ENCODE measurements at regions not wholly inside any gene's neighbourhood (a gene's known extent, or its start where the extent isn't known, plus 50 kb on each side); places are given as distances from the start of the nearest gene placed in this dataset.
A peak's percentile ranks its signal among the peaks of the same experiment; 100 is the strongest.
"Not testable (repeated sequence)": the region's sequence is repeated elsewhere in the genome, so short reads cannot be mapped to it uniquely, and the experiment has no call there.

DNA sequence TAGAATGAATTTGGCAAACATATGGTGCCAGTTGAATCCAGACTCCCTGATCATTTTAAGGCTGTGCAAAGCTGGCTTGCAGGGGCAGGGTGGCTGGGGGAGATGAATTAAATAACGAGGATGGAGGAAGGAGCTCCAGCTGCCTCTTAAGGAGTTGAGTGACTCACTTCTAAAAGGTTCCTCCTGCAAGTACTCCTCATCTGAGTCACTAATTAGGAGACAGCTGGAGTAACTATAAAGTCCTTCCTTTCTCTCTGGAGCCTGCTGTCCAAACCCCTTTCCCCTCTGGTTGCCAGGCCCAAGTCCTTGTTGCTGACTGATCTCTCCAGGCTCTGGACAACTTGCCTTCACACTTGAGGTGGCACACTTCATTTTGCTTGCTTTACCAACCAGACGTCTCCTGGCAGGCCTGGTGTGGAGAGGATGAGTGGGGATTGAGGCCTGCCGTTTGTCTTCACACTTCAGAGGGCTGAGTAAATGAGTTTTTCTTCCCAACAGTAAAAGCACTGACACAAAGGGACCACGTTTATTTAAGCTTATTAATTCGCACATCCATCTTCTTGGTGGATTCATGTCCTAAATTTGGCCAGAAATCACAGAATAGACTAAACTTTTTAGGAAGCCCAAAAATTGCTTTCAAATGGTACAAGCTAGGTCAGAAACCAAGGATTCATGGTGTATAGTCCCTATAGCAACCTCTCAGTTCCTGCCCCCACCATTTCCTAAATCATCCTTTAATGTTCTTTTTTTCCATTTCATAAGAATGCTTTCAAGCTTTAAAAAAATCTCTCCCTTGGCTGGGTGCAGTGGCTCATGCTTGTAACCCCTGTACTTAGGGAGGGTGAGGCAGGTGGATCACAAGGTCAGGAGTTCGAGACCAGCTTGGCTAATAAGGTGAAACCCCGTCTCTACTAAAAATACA is 90.5 kb upstream of the MYRIP start:
- no peak overlapping the region for H3K4me3 ChIP-seq (replicated peaks; ENCODE audit: low read depth, low read length)
- TF ChIP-seq, protein P1, sequence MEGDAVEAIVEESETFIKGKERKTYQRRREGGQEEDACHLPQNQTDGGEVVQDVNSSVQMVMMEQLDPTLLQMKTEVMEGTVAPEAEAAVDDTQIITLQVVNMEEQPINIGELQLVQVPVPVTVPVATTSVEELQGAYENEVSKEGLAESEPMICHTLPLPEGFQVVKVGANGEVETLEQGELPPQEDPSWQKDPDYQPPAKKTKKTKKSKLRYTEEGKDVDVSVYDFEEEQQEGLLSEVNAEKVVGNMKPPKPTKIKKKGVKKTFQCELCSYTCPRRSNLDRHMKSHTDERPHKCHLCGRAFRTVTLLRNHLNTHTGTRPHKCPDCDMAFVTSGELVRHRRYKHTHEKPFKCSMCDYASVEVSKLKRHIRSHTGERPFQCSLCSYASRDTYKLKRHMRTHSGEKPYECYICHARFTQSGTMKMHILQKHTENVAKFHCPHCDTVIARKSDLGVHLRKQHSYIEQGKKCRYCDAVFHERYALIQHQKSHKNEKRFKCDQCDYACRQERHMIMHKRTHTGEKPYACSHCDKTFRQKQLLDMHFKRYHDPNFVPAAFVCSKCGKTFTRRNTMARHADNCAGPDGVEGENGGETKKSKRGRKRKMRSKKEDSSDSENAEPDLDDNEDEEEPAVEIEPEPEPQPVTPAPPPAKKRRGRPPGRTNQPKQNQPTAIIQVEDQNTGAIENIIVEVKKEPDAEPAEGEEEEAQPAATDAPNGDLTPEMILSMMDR (IDR thresholded peaks at IDR 0.05; ENCODE audit: low read length, missing control alignments): no peak
- DNase-seq (ENCODE audit: low read depth): peak; percentile 40

DNA sequence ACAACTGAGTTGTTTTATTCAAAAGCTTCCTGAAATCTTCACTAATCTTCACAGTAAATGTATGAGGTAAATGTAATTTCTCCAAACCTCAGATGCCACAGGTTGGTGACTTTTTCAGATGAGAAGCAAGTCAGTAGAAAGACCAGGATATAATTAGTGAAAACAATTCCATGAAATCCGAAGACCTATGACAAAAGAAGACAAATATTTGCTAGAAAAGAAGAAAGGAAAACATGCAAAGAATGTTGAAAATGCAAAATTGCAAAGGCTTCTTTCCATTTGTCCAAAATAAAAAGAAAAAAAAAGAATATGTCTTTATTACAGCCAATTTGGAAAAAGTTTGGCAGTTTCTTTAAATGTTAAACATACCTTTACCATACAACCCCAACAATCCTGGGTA is 88.3 kb upstream of the MYRIP start:
- DNase-seq (ENCODE audit: low read depth): peak; percentile 6
- no peak overlapping the region for H3K4me3 ChIP-seq (replicated peaks; ENCODE audit: low read depth, low read length)
- TF ChIP-seq, protein P1 (IDR thresholded peaks at IDR 0.05; ENCODE audit: low read length, missing control alignments): no peak

DNA sequence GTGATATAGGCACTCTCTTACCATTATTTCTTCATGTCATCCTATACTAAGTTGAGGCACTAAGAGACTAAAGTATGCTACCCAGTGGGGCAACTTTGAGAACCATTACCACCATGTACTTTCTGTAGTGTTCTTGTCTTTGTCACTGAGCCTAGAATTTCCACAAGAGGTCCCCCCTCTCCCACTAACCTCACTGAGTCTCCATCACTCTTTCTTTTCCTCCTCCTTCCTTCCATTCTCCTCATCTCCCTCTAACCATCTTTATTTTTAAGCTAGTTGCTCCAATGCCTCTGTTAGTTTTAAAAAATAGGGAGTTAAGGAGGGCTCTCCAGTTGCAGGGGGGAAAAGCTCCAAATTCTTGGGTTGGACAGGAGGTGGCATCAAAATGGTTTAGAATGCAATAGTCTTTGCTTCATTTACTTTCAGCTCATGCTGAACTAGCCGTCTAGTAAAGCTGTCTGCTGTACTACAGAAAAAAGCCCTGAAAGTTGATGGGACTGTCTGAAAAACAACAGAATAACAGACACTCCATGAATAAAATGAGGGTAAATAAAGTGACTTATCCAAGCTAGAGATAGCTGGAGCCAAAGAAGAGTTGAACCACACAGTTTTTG is 85.1 kb upstream of the MYRIP start:
- DNase-seq (ENCODE audit: low read depth): peak; percentile 33
- H3K4me3 ChIP-seq (replicated peaks; ENCODE audit: low read depth, low read length): no peak overlapping the region
- TF ChIP-seq, protein P1 (IDR thresholded peaks at IDR 0.05; ENCODE audit: low read length, missing control alignments): peak; percentile 33

DNA sequence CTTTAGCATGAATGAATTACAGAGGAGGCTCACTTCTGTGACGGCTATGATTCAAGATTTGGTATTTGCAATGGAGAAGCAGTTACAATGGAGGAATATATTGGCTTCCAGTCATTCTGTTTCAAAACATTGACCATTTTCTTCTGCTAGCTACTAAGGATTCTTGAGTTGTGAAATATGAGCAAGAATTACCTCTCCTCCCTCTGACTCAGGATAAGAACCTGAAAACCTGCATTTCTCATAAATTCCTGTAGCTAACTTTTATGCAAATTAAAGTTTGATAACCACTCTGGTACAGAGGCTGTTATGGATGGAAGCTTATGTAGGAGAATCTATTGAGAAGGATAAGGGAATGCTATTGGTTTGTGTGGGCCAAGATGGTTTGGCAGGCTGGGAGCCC is 84.1 kb upstream of the MYRIP start:
- DNase-seq (ENCODE audit: low read depth): no peak
- no peak overlapping the region for H3K4me3 ChIP-seq (replicated peaks; ENCODE audit: low read depth, low read length)
- TF ChIP-seq, protein P1 (IDR thresholded peaks at IDR 0.05; ENCODE audit: low read length, missing control alignments): no peak

DNA sequence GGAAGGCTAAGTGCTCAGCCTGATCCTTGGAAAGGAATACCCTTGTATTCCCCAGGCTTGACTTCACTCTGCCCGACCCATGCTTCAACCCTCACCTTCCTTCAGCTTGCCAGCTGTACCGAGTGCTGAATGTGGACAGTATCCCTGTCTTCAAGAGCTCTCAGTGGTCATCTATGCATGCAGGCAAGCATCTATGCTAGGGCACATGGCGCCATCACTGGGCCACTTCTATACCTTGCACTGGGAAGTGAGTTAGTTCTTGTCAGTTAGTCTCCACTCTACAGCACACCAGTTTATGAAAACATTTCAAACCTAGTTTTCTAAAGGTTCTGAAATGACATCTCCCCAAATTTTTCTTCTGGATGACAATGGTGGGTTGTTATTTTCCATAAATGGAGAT is 82.0 kb upstream of the MYRIP start:
- no peak overlapping the region for H3K4me3 ChIP-seq (replicated peaks; ENCODE audit: low read depth, low read length)
- no peak for DNase-seq (ENCODE audit: low read depth)
- TF ChIP-seq, protein P1 (IDR thresholded peaks at IDR 0.05; ENCODE audit: low read length, missing control alignments): no peak

DNA sequence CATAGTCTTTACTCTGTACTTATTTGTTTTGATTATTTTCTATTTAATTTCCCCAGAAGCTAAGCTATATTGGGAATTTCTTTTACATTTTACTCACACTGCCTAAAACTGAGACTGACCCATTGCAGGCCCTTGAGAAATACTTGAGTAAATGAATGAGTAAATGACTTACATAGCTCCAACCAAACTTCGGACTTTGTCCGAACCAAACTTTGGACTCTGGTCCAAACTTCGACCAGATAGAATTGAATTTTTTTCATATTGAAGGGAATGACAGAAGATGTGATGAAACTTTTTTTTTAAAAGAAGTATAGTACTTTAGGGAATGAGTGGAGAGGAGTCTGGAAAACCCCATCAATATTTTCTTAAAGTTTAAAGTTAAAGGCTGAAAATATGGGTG is 75.6 kb upstream of the MYRIP start:
- DNase-seq (ENCODE audit: low read depth): no peak
- TF ChIP-seq, protein P1 (IDR thresholded peaks at IDR 0.05; ENCODE audit: low read length, missing control alignments): no peak
- H3K4me3 ChIP-seq (replicated peaks; ENCODE audit: low read depth, low read length): no peak overlapping the region

DNA sequence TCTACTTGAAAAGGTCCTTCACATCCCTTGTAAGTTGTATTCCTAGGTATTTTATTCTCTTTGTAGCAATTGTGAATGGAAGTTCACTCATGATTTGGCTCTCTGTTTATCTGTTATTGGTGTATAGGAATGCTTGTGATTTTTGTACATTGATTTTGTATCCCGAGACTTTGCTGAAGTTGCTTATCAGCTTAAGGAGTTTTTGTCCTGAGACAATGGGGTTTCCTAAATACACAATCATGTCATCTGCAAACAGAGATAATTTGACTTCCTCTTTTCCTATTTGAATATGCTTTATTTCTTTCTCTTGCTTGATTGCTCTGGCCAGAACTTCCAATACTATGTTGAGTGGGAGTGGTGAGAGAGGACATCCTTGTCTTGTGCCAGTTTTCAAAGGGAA is 69.8 kb upstream of the MYRIP start:
- not testable (repeated sequence) for DNase-seq (ENCODE audit: low read depth); H3K4me3 ChIP-seq (replicated peaks; ENCODE audit: low read depth, low read length)
